Right lobe of liver (tissue), 6 donors: ENCODE measurements at regions not wholly inside any gene's neighbourhood (a gene's known extent, or its start where the extent isn't known, plus 50 kb on each side); places are given as distances from the start of the nearest gene placed in this dataset.

Experiments used
- ATAC-seq, 4 donors: fragments of 200-7000 bp; cut with Tn5 transposase; one replicate each; pipeline ENCODE4 v1.9.1; 2020; ENCODE audit warnings: mild to moderate bottlenecking in 4 of 4, moderate library complexity in 4 of 4
- DNase-seq, 3 donors: peaks; one replicate each; pipeline ENCODE4 v3.0.0-alpha.2; 2020
- H3K27ac ChIP-seq, 3 donors: fragments of 200-600 bp; one replicate each; pipeline ENCODE4 v1.8.0; 2022
- H3K27me3 ChIP-seq, 2 donors: fragments of 200-600 bp; one replicate each; pipeline ENCODE4 v1.8.0; 2022
- H3K36me3 ChIP-seq, 4 donors: fragments of 200-600 bp; sonication (generic) in 1 of 4; one replicate each; pipeline versions ENCODE4 v1.5.1 to v1.8.0; 2017 to 2022; ENCODE audit warnings: control low read depth in 1 of 4
- H3K4me1 ChIP-seq, 4 donors: fragments of 200-600 bp; sonication (generic) in 1 of 4; one replicate each; pipeline versions ENCODE4 v1.5.1 to v1.8.0; 2017 to 2022; ENCODE audit warnings: control low read depth in 1 of 4
- H3K4me3 ChIP-seq, 3 donors: fragments of 200-600 bp; one replicate each; pipeline ENCODE4 v1.8.0; 2022
- H3K9me3 ChIP-seq, 4 donors: fragments of 200-600 bp; sonication (generic) in 1 of 4; one replicate each; pipeline versions ENCODE4 v1.5.1 to v1.8.0; 2017 to 2022; ENCODE audit warnings: control low read depth in 1 of 4
- CTCF ChIP-seq, 4 donors: fragments of 200-600 bp in 3 of 4; fragments of 450-650 bp in 1 of 4; IDR thresholded peaks; one replicate each; pipeline versions ENCODE4 v1.5.1 to v1.8.0; 2016 to 2022; ENCODE audit warnings: antibody characterized with exemption in 4 of 4, mild to moderate bottlenecking in 2 of 4
- POLR2A ChIP-seq: fragments of 450-650 bp; IDR thresholded peaks from one replicate; pipeline ENCODE4 v1.6.1; 2017; ENCODE audit warnings: antibody characterized with exemption, mild to moderate bottlenecking
- WGBS: methylation state at CpG from one replicate; pipeline ENCODE4 v1.1.6; 2018; ENCODE audit warnings: low coverage, low lambda C conversion rate; ENCODE audit not compliant: insufficient coverage; ENCODE audit errors: missing lambda C conversion rate; 5-methylcytosine and 5-hydroxymethylcytosine counted together
- intact Hi-C, 2 donors: fragments of 100-400 bp; cut with DNase I; formaldehyde crosslinking; loops; one replicate each; pipeline versions ENCODE4 v1.11.2 to v1.14.1; 2022
- donor health status: DM: no; HTN: yes; CAD: no.
- donor health status: DM: no; HTN: no; CAD: no.
- donor health status: DM: no; HTN: no; CAD: no.
- donor health status: DM: no; HTN: yes; CAD: no.
- donor health status: DM: no; HTN: yes; CAD: no.

GRCh38 chr13:44810061-44810840 is 179.0 kb downstream of the NUFIP1 start:
- ATAC-seq = no peak
- Histone ChIP-seq H3K9me3 (no peaks in the 10 kb centered on the region), H3K36me3 (no peaks in the 10 kb centered on the region), H3K27ac (no peak overlapping the region), H3K4me3 (no peak overlapping the region), H3K27me3 (no peaks in the 10 kb centered on the region), H3K4me1 (no peaks in the 10 kb centered on the region)
- intact Hi-C loops = no loop called here
- TF ChIP-seq CTCF (IDR thresholded peaks at IDR 0.05) (no peak), POLR2A (no peak)
- DNase-seq = no peak
- WGBS = 78% methylated on average over 5 of the region's 5 CpGs

- Histone ChIP-seq H3K27me3 (no peaks in the 10 kb centered on the region), H3K4me1 (no peaks in the 10 kb centered on the region), H3K36me3 (no peaks in the 10 kb centered on the region), H3K27ac (no peak overlapping the region), H3K4me3 (no peak overlapping the region), H3K9me3 (no peaks in the 10 kb centered on the region)
- 71% methylated on average over 5 of the region's 9 CpGs for WGBS
- intact Hi-C loops = no loop called here
- TF ChIP-seq CTCF (IDR thresholded peaks at IDR 0.05) (no peak), POLR2A (no peak)
- ATAC-seq = no peak
- DNase-seq = no peak
Measured at GRCh38 chr13:44809190-44809589, 180.1 kb downstream of the NUFIP1 start.

- TF ChIP-seq CTCF (IDR thresholded peaks at IDR 0.05) (no peak), POLR2A (no peak)
- 56% methylated on average over 1 of the region's 1 CpG for WGBS
- no peak overlapping the region for H3K4me3 ChIP-seq
- no peak overlapping the region for H3K27ac ChIP-seq
- H3K27me3 ChIP-seq = no peaks in the 10 kb centered on the region
- no peak for DNase-seq
- H3K9me3 ChIP-seq = no peaks in the 10 kb centered on the region
- no peaks in the 10 kb centered on the region for H3K36me3 ChIP-seq
- ATAC-seq = no peak
- intact Hi-C loops = no loop called here
- no peaks in the 10 kb centered on the region for H3K4me1 ChIP-seq
Measured at GRCh38 chr13:44808185-44808584, 181.1 kb downstream of the NUFIP1 start.

- WGBS = 67% methylated on average over 5 of the region's 5 CpGs
- intact Hi-C loops = no loop called here
Measured at GRCh38 chr13:44807449-44808034, 181.7 kb downstream of the NUFIP1 start.

More at GRCh38 chr13:44807449-44808034, 181.7 kb downstream of the NUFIP1 start:
- Histone ChIP-seq H3K27me3 (no peaks in the 10 kb centered on the region), H3K4me1 (no peaks in the 10 kb centered on the region), H3K4me3 (no peak overlapping the region), H3K9me3 (no peaks in the 10 kb centered on the region), H3K36me3 (no peaks in the 10 kb centered on the region), H3K27ac (no peak overlapping the region)
- ATAC-seq (no peak), DNase-seq (no peak)
- TF ChIP-seq CTCF (IDR thresholded peaks at IDR 0.05) (no peak), POLR2A (no peak)
